H1 (cell line): ENCODE measurements at regions not wholly inside any gene's neighbourhood (a gene's known extent, or its start where the extent isn't known, plus 50 kb on each side); places are given as distances from the start of the nearest gene placed in this dataset.

Experiments
- CTCF ChIA-PET: fragments of 300-600 bp; sonication (Branson Sonifier 250); formaldehyde crosslinking; loops from one replicate; lab custom pipeline; 2021; ENCODE audit not compliant: partially characterized antibody; lab: Charles Lee
- POLR2A ChIA-PET: fragments of 300-600 bp; sonication (Branson Sonifier 250); formaldehyde crosslinking; loops from one replicate; lab custom pipeline; 2021; ENCODE audit warnings: inconsistent platforms; ENCODE audit not compliant: partially characterized antibody; lab: Charles Lee
- DNase-seq, 2 experiments: peaks; one replicate each; pipeline versions ENCODE4 v3.0.0 to v3.0.0-alpha.2; 2010 to 2022; ENCODE audit warnings: low spot score in 2 of 2, low read depth in 1 of 2, mixed read lengths in 1 of 2
- FAIRE-seq: peaks from 2 replicates; lab custom pipeline; 2011; peaks lifted over from hg19 to GRCh38; lab: Jason Lieb, UNC
- H2AFZ ChIP-seq: 2 replicates; pipeline ENCODE4 v1.8.1; 2012; ENCODE audit warnings: low read length, inconsistent platforms
- H2AK5ac ChIP-seq: 2 replicates; pipeline ENCODE4 v1.6.1; 2013; ENCODE audit warnings: low read depth, low read length
- H2BK120ac ChIP-seq: replicated peaks from 2 replicates; pipeline ENCODE3; 2013; ENCODE audit warnings: low read depth, low read length, inconsistent platforms
- H2BK12ac ChIP-seq: 2 replicates; pipeline ENCODE4 v1.6.1; 2013; ENCODE audit warnings: low read depth, low read length
- H2BK15ac ChIP-seq: 2 replicates; pipeline ENCODE4 v1.6.1; 2013; ENCODE audit warnings: low read length
- H2BK20ac ChIP-seq: 2 replicates; pipeline ENCODE4 v1.6.1; 2013; ENCODE audit warnings: low read length
- H2BK5ac ChIP-seq: 2 replicates; pipeline ENCODE4 v1.6.1; 2013; ENCODE audit warnings: low read depth, low read length
- H3K14ac ChIP-seq: 2 replicates; pipeline ENCODE4 v1.6.1; 2013; ENCODE audit warnings: inconsistent platforms; ENCODE audit not compliant: insufficient read length
- H3K18ac ChIP-seq: 2 replicates; pipeline ENCODE4 v1.6.1; 2013; ENCODE audit warnings: low read length; ENCODE audit errors: extremely low read depth
- H3K23ac ChIP-seq: 2 replicates; pipeline ENCODE4 v1.6.1; 2013; ENCODE audit warnings: inconsistent platforms; ENCODE audit not compliant: insufficient read length
- H3K23me2 ChIP-seq: 2 replicates; pipeline ENCODE4 v1.6.1; 2013; ENCODE audit warnings: low read depth, low read length
- H3K27ac ChIP-seq: 2 replicates; pipeline ENCODE4 v1.6.1; 2011; ENCODE audit warnings: low read depth, low read length, inconsistent platforms
- H3K27me3 ChIP-seq, 4 experiments: replicated peaks in 1 of 4; 1 replicate in 1 of 4; 2 replicates in 3 of 4; pipeline versions ENCODE4 v1.6.1 to v1.8.1; 2011 to 2013; ENCODE audit warnings: low read length in 3 of 4, mild to moderate bottlenecking in 3 of 4, inconsistent platforms in 2 of 4, mixed read lengths in 2 of 4, moderate library complexity in 1 of 4; ENCODE audit not compliant: control insufficient read depth in 3 of 4, insufficient read depth in 3 of 4; ENCODE audit errors: extremely low read depth in 1 of 4
- H3K36me3 ChIP-seq, 4 experiments: 2 replicates each; pipeline versions ENCODE4 v1.6.1 to v1.8.1; 2011 to 2013; ENCODE audit warnings: mild to moderate bottlenecking in 4 of 4, low read length in 3 of 4, moderate library complexity in 2 of 4, control low read depth in 1 of 4, inconsistent platforms in 1 of 4; ENCODE audit not compliant: insufficient read depth in 4 of 4, control insufficient read depth in 2 of 4
- H3K4ac ChIP-seq: replicated peaks from 2 replicates; pipeline ENCODE3; 2013; ENCODE audit warnings: low read length, low read depth, mixed read lengths, inconsistent platforms; ENCODE audit not compliant: insufficient read length
- H3K4me1 ChIP-seq, 4 experiments: replicated peaks in 1 of 4; 1 replicate in 1 of 4; 2 replicates in 3 of 4; pipeline versions ENCODE4 v1.6.1 to v1.8.1; 2011 to 2013; ENCODE audit warnings: low read length in 3 of 4, inconsistent platforms in 2 of 4, mixed read lengths in 1 of 4; ENCODE audit not compliant: insufficient read depth in 4 of 4, control insufficient read depth in 3 of 4
- H3K4me2 ChIP-seq, 2 experiments: 2 replicates each; pipeline versions ENCODE4 v1.6.1 to v1.8.1; 2011 to 2013; ENCODE audit warnings: low read depth in 2 of 2, low read length in 2 of 2, control low read depth in 1 of 2, inconsistent platforms in 1 of 2, mild to moderate bottlenecking in 1 of 2; ENCODE audit not compliant: insufficient read depth in 1 of 2
- H3K4me3 ChIP-seq, 4 experiments: fragments of 200-600, 300-600 bp in 1 of 4; sonication (generic), shearing (Covaris generic), sonication (Bioruptor Twin) in 1 of 4; 2 replicates each; pipeline versions ENCODE4 v1.5.1 to v1.8.1; 2011 to 2016; ENCODE audit warnings: low read length in 4 of 4, low read depth in 3 of 4, control low read depth in 2 of 4, inconsistent platforms in 2 of 4, mild to moderate bottlenecking in 2 of 4, mixed read lengths in 1 of 4, moderate library complexity in 1 of 4; ENCODE audit not compliant: insufficient read depth in 2 of 4; ENCODE audit errors: extremely low read depth in 1 of 4
- H3K56ac ChIP-seq: replicated peaks from 2 replicates; pipeline ENCODE3; 2013; ENCODE audit warnings: low read depth, mild to moderate bottlenecking, mixed read lengths, low read length, inconsistent platforms; ENCODE audit not compliant: insufficient read length
- H3K79me1 ChIP-seq: 2 replicates; pipeline ENCODE4 v1.6.1; 2013; ENCODE audit warnings: low read depth, low read length, control low read depth
- H3K79me2 ChIP-seq, 2 experiments: 2 replicates each; pipeline versions ENCODE4 v1.6.1 to v1.8.1; 2012 to 2013; ENCODE audit warnings: low read length in 2 of 2, mild to moderate bottlenecking in 2 of 2, inconsistent platforms in 1 of 2; ENCODE audit not compliant: insufficient read depth in 2 of 2, control insufficient read depth in 1 of 2
- H3K9ac ChIP-seq, 4 experiments: replicated peaks in 1 of 4; 1 replicate in 1 of 4; 2 replicates in 3 of 4; pipeline versions ENCODE4 v1.6.1 to v1.8.1; 2011 to 2013; ENCODE audit warnings: low read depth in 3 of 4, low read length in 3 of 4, control low read depth in 2 of 4, mild to moderate bottlenecking in 2 of 4, moderate library complexity in 2 of 4, inconsistent platforms in 1 of 4; ENCODE audit errors: extremely low read depth in 1 of 4
- H3K9me3 ChIP-seq, 2 experiments: 2 replicates each; pipeline versions ENCODE4 v1.6.1 to v1.8.1; 2012 to 2013; ENCODE audit warnings: mild to moderate bottlenecking in 2 of 2, moderate library complexity in 2 of 2, control low read depth in 1 of 2, inconsistent platforms in 1 of 2, low read depth in 1 of 2, low read length in 1 of 2, mixed read lengths in 1 of 2; ENCODE audit not compliant: insufficient read depth in 2 of 2
- H4K20me1 ChIP-seq, 2 experiments: replicated peaks in 1 of 2; 2 replicates each; pipeline versions ENCODE3 to v1.8.1; 2011 to 2013; ENCODE audit warnings: inconsistent platforms in 2 of 2, low read length in 2 of 2, mild to moderate bottlenecking in 1 of 2; ENCODE audit not compliant: insufficient read depth in 2 of 2, control insufficient read depth in 1 of 2
- H4K5ac ChIP-seq: 2 replicates; pipeline ENCODE4 v1.6.1; 2013; ENCODE audit warnings: low read length, low read depth, mixed read lengths, inconsistent platforms; ENCODE audit not compliant: insufficient read length
- H4K8ac ChIP-seq: 2 replicates; pipeline ENCODE4 v1.8.0; 2013; ENCODE audit warnings: mild to moderate bottlenecking, moderate library complexity, low read length, inconsistent platforms; ENCODE audit not compliant: insufficient read depth; ENCODE audit errors: extremely low read depth
- H4K91ac ChIP-seq: replicated peaks from 2 replicates; pipeline ENCODE3; 2013; ENCODE audit warnings: low read length, mixed read lengths, inconsistent platforms; ENCODE audit not compliant: insufficient read length
- KDM1A ChIP-seq: fragments of 200-600, 300-600 bp; sonication (generic); IDR thresholded peaks from 2 replicates; pipeline ENCODE4 v1.7.1; 2016; ENCODE audit warnings: mild to moderate bottlenecking, low read length, borderline replicate concordance
- ZNF274 ChIP-seq: IDR thresholded peaks from 2 replicates; pipeline ENCODE4 v1.7.0; 2012; ENCODE audit warnings: low read length, borderline replicate concordance; ENCODE audit errors: extremely low read depth
- WGBS, 2 experiments: shearing (Covaris generic) in 1 of 2; methylation state at CpG; one replicate each; pipeline versions ENCODE4 v1.1.6 to v1.1.7; 2013 to 2015; ENCODE audit warnings: low lambda C conversion rate in 2 of 2, mixed read lengths in 2 of 2, inconsistent platforms in 1 of 2, low coverage in 1 of 2, missing lambda C conversion rate in 1 of 2; ENCODE audit not compliant: insufficient replicate concordance in 2 of 2, insufficient coverage in 1 of 2, insufficient read length in 1 of 2; ENCODE audit errors: extremely low coverage in 1 of 2, missing lambda C conversion rate in 1 of 2; 5-methylcytosine and 5-hydroxymethylcytosine counted together

- Histone ChIP-seq H3K4me1 (no peaks in the 10 kb centered on the region), H2AK5ac (no peak overlapping the region), H3K27me3 (no peaks in the 10 kb centered on the region), H4K5ac (no peak overlapping the region), H3K18ac (no peak overlapping the region), H2BK12ac (no peak overlapping the region), H2AFZ (no peak overlapping the region), H2BK5ac (no peak overlapping the region), H3K23ac (no peak overlapping the region), H4K8ac (no peak overlapping the region), H2BK15ac (no peak overlapping the region), H4K91ac (no peak overlapping the region), H3K36me3 (no peaks in the 10 kb centered on the region), H3K4ac (no peak overlapping the region), H2BK20ac (no peak overlapping the region), H3K23me2 (no peaks in the 10 kb centered on the region; the same call in 1 of the 2 replicates), H3K14ac (no peak overlapping the region), H3K9ac (no peak overlapping the region), H3K79me1 (no peaks in the 10 kb centered on the region), H2BK120ac (no peak overlapping the region), H3K79me2 (no peaks in the 10 kb centered on the region), H4K20me1 (no peaks in the 10 kb centered on the region), H3K56ac (no peak overlapping the region), H3K9me3 (no peaks in the 10 kb centered on the region), H3K27ac (no peak overlapping the region), H3K4me2 (no peak overlapping the region), H3K4me3 (no peak overlapping the region)
- DNase-seq (no peak), FAIRE-seq (no peak)
- ChIA-PET POLR2A (no interaction called here), CTCF (interaction anchor here (1.1 to 1.4 kb wide), 3 partner anchors 13 to 601 kb away, joined by 3 to 4 read pairs (median 3); no protein-coding TSS in a partner anchor)
- 93% methylated on average over 9 of the region's 9 CpGs; no CpG with 5 or more reads in 1 of the 2 experiments for WGBS, 2 experiments
- TF ChIP-seq ZNF274 (no peak), KDM1A (no peak)
Observed at GRCh38 chr2:163459986-163460385, 275.8 kb downstream of the FIGN start.
